ENCODE measurements at regions not wholly inside any gene's neighbourhood (a gene's known extent, or its start where the extent isn't known, plus 50 kb on each side); places are given as distances from the start of the nearest gene placed in this dataset.

DNA sequence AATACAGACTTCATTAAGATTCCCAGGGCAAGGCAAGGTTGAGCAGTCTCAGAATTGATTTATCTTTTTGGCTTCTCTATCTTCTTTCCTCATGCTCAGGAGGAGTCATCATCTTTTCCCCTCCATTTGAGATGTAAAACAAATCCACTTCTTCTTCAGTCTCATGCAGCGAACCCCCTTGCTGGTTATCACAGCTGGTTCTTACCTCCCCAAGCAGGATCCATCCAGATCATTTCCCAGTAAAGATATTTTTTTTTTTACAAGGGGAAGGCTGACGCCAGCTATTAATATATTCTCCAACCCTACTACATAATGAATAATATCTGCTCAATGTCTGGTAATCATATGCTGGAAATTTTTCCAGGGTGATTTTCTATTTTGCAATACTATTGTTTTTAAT lies 508.9 kb upstream of the NOX3 start:
- H3K4me3 Mint-ChIP-seq, result no peak overlapping the region
- no peaks in the 10 kb centered on the region for H3K27me3 ChIP-seq (ENCODE audit: insufficient read depth)
- H3K36me3 Mint-ChIP-seq (ENCODE audit: low read depth), result peaks cover 14% of the 10 kb centered on the region
- H3K4me3 ChIP-seq, result no peak overlapping the region
- ATAC-seq (no peak), DNase-seq (ENCODE audit: low spot score) (no peak)
- peaks cover 7% of the 10 kb centered on the region for H3K4me1 Mint-ChIP-seq
- H3K36me3 ChIP-seq (ENCODE audit: insufficient read depth), result no peaks in the 10 kb centered on the region
- H4K20me1 ChIP-seq (replicated peaks; ENCODE audit: insufficient read depth), result no peaks in the 10 kb centered on the region
- peaks cover 3% of the 10 kb centered on the region for H3K27me3 Mint-ChIP-seq (ENCODE audit: insufficient read depth, low read depth, poor library complexity)
- H3K4me2 ChIP-seq, result no peak overlapping the region
- no peaks in the 10 kb centered on the region for H3F3A ChIP-seq (replicated peaks; ENCODE audit: low read depth)
- no peak overlapping the region for H3K27ac Mint-ChIP-seq
- peaks cover 18% of the 10 kb centered on the region for H3K9me2 ChIP-seq (ENCODE audit: insufficient read depth)
- H3K4me1 ChIP-seq (ENCODE audit: insufficient read depth), result no peaks in the 10 kb centered on the region
- H3K9me3 Mint-ChIP-seq, result no peaks in the 10 kb centered on the region; the same call in none of the 3 replicates
- TF ChIP-seq, protein P1, sequence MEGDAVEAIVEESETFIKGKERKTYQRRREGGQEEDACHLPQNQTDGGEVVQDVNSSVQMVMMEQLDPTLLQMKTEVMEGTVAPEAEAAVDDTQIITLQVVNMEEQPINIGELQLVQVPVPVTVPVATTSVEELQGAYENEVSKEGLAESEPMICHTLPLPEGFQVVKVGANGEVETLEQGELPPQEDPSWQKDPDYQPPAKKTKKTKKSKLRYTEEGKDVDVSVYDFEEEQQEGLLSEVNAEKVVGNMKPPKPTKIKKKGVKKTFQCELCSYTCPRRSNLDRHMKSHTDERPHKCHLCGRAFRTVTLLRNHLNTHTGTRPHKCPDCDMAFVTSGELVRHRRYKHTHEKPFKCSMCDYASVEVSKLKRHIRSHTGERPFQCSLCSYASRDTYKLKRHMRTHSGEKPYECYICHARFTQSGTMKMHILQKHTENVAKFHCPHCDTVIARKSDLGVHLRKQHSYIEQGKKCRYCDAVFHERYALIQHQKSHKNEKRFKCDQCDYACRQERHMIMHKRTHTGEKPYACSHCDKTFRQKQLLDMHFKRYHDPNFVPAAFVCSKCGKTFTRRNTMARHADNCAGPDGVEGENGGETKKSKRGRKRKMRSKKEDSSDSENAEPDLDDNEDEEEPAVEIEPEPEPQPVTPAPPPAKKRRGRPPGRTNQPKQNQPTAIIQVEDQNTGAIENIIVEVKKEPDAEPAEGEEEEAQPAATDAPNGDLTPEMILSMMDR (conservative IDR thresholded peaks at IDR 0.05; ENCODE audit: low read depth in 2 of 2), result no peak
- TF ChIP-seq NANOG (IDR thresholded peaks at IDR 0.05; ENCODE audit: borderline replicate concordance) (no peak), STAT1 (IDR thresholded peaks at IDR 0.05; ENCODE audit: unreplicated experiment) (no peak)
- no peaks in the 10 kb centered on the region for H3K79me2 ChIP-seq (replicated peaks; ENCODE audit: insufficient read depth)
- no peak overlapping the region for H3K27ac ChIP-seq (ENCODE audit: low read depth)
- no peak overlapping the region for H2AFZ ChIP-seq

DNA sequence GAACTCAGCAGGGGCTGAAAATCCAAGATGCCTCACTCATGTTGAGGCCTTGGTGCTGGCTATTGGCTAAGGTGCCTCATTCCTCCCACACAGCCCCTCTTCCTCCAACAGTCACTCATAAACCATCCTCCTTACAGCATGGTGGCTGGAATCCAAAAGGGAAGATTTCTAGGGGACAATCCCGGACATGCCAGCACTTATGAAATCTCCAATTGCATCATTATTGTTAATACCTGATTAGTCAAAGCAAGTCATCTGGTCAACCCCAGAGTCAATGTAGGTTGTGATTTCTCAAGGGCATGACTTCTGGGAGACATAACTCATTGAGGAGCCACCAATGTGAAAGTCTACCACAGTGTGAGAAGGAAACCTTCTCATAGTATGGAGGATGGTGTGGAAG lies 506.6 kb upstream of the NOX3 start:
- H3K36me3 Mint-ChIP-seq (ENCODE audit: low read depth), result peaks cover 7% of the 10 kb centered on the region
- Histone ChIP-seq H3K9me2 (ENCODE audit: insufficient read depth) (peaks cover 12% of the 10 kb centered on the region), H3K36me3 (ENCODE audit: insufficient read depth) (no peaks in the 10 kb centered on the region), H3K4me1 (ENCODE audit: insufficient read depth) (peaks cover 5% of the 10 kb centered on the region), H3K79me2 (replicated peaks; ENCODE audit: insufficient read depth) (no peaks in the 10 kb centered on the region), H3F3A (replicated peaks; ENCODE audit: low read depth) (no peaks in the 10 kb centered on the region), H2AFZ (no peak overlapping the region), H3K4me3 (no peak overlapping the region), H4K20me1 (replicated peaks; ENCODE audit: insufficient read depth) (no peaks in the 10 kb centered on the region), H3K27ac (ENCODE audit: low read depth) (no peak overlapping the region), H3K27me3 (ENCODE audit: insufficient read depth) (no peaks in the 10 kb centered on the region), H3K4me2 (no peak overlapping the region)
- ATAC-seq (no peak), DNase-seq (ENCODE audit: low spot score) (no peak)
- no peaks in the 10 kb centered on the region; the same call in none of the 3 replicates for H3K9me3 Mint-ChIP-seq
- no peak overlapping the region for H3K27ac Mint-ChIP-seq
- H3K27me3 Mint-ChIP-seq (ENCODE audit: insufficient read depth, low read depth, poor library complexity), result peaks cover 2% of the 10 kb centered on the region
- no peak overlapping the region for H3K4me3 Mint-ChIP-seq
- H3K4me1 Mint-ChIP-seq, result peaks cover 7% of the 10 kb centered on the region
- TF ChIP-seq EZH2phosphoT487 (IDR thresholded peaks at IDR 0.05; ENCODE audit: unreplicated experiment), result no peak
- TF ChIP-seq, protein P2, sequence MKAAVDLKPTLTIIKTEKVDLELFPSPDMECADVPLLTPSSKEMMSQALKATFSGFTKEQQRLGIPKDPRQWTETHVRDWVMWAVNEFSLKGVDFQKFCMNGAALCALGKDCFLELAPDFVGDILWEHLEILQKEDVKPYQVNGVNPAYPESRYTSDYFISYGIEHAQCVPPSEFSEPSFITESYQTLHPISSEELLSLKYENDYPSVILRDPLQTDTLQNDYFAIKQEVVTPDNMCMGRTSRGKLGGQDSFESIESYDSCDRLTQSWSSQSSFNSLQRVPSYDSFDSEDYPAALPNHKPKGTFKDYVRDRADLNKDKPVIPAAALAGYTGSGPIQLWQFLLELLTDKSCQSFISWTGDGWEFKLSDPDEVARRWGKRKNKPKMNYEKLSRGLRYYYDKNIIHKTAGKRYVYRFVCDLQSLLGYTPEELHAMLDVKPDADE (IDR thresholded peaks at IDR 0.05), result no peak
- no peak for TF ChIP-seq POLR2AphosphoS5 (IDR thresholded peaks at IDR 0.05; ENCODE audit: low read depth)
- no peak for TF ChIP-seq NANOG (IDR thresholded peaks at IDR 0.05; ENCODE audit: borderline replicate concordance)
- no peak for TF ChIP-seq CREB1 (CRISPR knock-in tag; IDR thresholded peaks at IDR 0.05; ENCODE audit: low read depth)
- no peak for TF ChIP-seq ZNF114 (CRISPR knock-in tag; IDR thresholded peaks at IDR 0.05)
- TF ChIP-seq, protein P1 (conservative IDR thresholded peaks at IDR 0.05; ENCODE audit: low read depth in 2 of 2), result no peak
- no peak for TF ChIP-seq EZH2 (IDR thresholded peaks at IDR 0.05; ENCODE audit: low read depth, unreplicated experiment)
- TF ChIP-seq, protein P3, sequence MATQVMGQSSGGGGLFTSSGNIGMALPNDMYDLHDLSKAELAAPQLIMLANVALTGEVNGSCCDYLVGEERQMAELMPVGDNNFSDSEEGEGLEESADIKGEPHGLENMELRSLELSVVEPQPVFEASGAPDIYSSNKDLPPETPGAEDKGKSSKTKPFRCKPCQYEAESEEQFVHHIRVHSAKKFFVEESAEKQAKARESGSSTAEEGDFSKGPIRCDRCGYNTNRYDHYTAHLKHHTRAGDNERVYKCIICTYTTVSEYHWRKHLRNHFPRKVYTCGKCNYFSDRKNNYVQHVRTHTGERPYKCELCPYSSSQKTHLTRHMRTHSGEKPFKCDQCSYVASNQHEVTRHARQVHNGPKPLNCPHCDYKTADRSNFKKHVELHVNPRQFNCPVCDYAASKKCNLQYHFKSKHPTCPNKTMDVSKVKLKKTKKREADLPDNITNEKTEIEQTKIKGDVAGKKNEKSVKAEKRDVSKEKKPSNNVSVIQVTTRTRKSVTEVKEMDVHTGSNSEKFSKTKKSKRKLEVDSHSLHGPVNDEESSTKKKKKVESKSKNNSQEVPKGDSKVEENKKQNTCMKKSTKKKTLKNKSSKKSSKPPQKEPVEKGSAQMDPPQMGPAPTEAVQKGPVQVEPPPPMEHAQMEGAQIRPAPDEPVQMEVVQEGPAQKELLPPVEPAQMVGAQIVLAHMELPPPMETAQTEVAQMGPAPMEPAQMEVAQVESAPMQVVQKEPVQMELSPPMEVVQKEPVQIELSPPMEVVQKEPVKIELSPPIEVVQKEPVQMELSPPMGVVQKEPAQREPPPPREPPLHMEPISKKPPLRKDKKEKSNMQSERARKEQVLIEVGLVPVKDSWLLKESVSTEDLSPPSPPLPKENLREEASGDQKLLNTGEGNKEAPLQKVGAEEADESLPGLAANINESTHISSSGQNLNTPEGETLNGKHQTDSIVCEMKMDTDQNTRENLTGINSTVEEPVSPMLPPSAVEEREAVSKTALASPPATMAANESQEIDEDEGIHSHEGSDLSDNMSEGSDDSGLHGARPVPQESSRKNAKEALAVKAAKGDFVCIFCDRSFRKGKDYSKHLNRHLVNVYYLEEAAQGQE (IDR thresholded peaks at IDR 0.05; ENCODE audit: unreplicated experiment), result no peak
- TF ChIP-seq JUNB (IDR thresholded peaks at IDR 0.05; ENCODE audit: unreplicated experiment), result no peak
- TF ChIP-seq STAT1 (IDR thresholded peaks at IDR 0.05; ENCODE audit: unreplicated experiment), result no peak

Measured in GM23338 (cell line).